HUES64 (cell line): ENCODE measurements at regions not wholly inside any gene's neighbourhood (a gene's known extent, or its start where the extent isn't known, plus 50 kb on each side); places are given as distances from the start of the nearest gene placed in this dataset.

Experiments
- H3K27ac ChIP-seq: 2 replicates; pipeline ENCODE4 v1.7.0; 2013; ENCODE audit warnings: low read depth, low read length, inconsistent platforms
- H3K27me3 ChIP-seq: 2 replicates; pipeline ENCODE4 v1.6.1; 2013; ENCODE audit warnings: mild to moderate bottlenecking, low read length; ENCODE audit not compliant: insufficient read depth
- H3K36me3 ChIP-seq: 2 replicates; pipeline ENCODE4 v1.6.1; 2013; ENCODE audit warnings: mild to moderate bottlenecking, low read length; ENCODE audit not compliant: insufficient read depth
- H3K4me1 ChIP-seq: 2 replicates; pipeline ENCODE4 v1.6.1; 2013; ENCODE audit warnings: mild to moderate bottlenecking, low read length, moderate library complexity; ENCODE audit not compliant: insufficient read depth
- H3K4me3 ChIP-seq: 2 replicates; pipeline ENCODE4 v1.5.1; 2013; ENCODE audit warnings: mild to moderate bottlenecking, low read length, moderate library complexity
- H3K9ac ChIP-seq: 2 replicates; pipeline ENCODE4 v1.6.1; 2013; ENCODE audit warnings: mild to moderate bottlenecking, low read depth, low read length
- H3K9me3 ChIP-seq: 2 replicates; pipeline ENCODE4 v1.6.1; 2013; ENCODE audit warnings: low read depth, low read length; ENCODE audit not compliant: insufficient read depth
- WGBS: fragments of 150-250, 120-280 bp; methylation state at CpG from one replicate; pipeline ENCODE4 v1.1.7; 2013; ENCODE audit warnings: missing lambda C conversion rate; 5-methylcytosine and 5-hydroxymethylcytosine counted together

GRCh38 chr12:115577401-115577800 lies 700.1 kb downstream of the MED13L start:
- WGBS, result 93% methylated on average over 6 of the region's 6 CpGs
- Histone ChIP-seq H3K4me1 (peaks cover 6% of the 10 kb centered on the region; the same call in 1 of the 2 replicates), H3K36me3 (no peaks in the 10 kb centered on the region), H3K9ac (no peak overlapping the region), H3K27ac (no peak overlapping the region), H3K9me3 (no peaks in the 10 kb centered on the region), H3K27me3 (no peaks in the 10 kb centered on the region), H3K4me3 (no peak overlapping the region)

GRCh38 chr12:115574826-115575225 lies 702.7 kb downstream of the MED13L start:
- H3K4me1 ChIP-seq, result peaks cover 6% of the 10 kb centered on the region; the same call in 1 of the 2 replicates
- no peak overlapping the region for H3K27ac ChIP-seq
- H3K9me3 ChIP-seq, result no peaks in the 10 kb centered on the region
- H3K27me3 ChIP-seq, result no peaks in the 10 kb centered on the region
- 94% methylated on average over 7 of the region's 7 CpGs for WGBS
- no peak overlapping the region for H3K4me3 ChIP-seq
- no peaks in the 10 kb centered on the region for H3K36me3 ChIP-seq
- H3K9ac ChIP-seq, result no peak overlapping the region

- 90% methylated on average over 2 of the region's 2 CpGs for WGBS
- H3K4me1 ChIP-seq, result peaks cover 6% of the 10 kb centered on the region; the same call in 1 of the 2 replicates
- no peaks in the 10 kb centered on the region for H3K27me3 ChIP-seq
- H3K36me3 ChIP-seq, result no peaks in the 10 kb centered on the region
- no peak overlapping the region for H3K4me3 ChIP-seq
- no peaks in the 10 kb centered on the region for H3K9me3 ChIP-seq
- H3K27ac ChIP-seq, result no peak overlapping the region
- H3K9ac ChIP-seq, result no peak overlapping the region
Observed at GRCh38 chr12:115572440-115572839, 705.1 kb downstream of the MED13L start.

- H3K9me3 ChIP-seq, result no peaks in the 10 kb centered on the region
- no peak overlapping the region for H3K4me3 ChIP-seq
- H3K4me1 ChIP-seq, result peaks cover 6% of the 10 kb centered on the region; the same call in 1 of the 2 replicates
- no peak overlapping the region for H3K9ac ChIP-seq
- H3K27ac ChIP-seq, result no peak overlapping the region
- no peaks in the 10 kb centered on the region for H3K36me3 ChIP-seq
- H3K27me3 ChIP-seq, result no peaks in the 10 kb centered on the region
- 95% methylated on average over 8 of the region's 8 CpGs for WGBS
Observed at GRCh38 chr12:115571446-115571845, 706.0 kb downstream of the MED13L start.

GRCh38 chr12:115571027-115571426 lies 706.5 kb downstream of the MED13L start:
- peaks cover 3% of the 10 kb centered on the region; the same call in 1 of the 2 replicates for H3K4me1 ChIP-seq
- no peaks in the 10 kb centered on the region for H3K36me3 ChIP-seq
- H3K9me3 ChIP-seq, result no peaks in the 10 kb centered on the region
- no peak overlapping the region for H3K9ac ChIP-seq
- no peak overlapping the region for H3K27ac ChIP-seq
- 92% methylated on average over 2 of the region's 2 CpGs for WGBS
- no peak overlapping the region for H3K4me3 ChIP-seq
- H3K27me3 ChIP-seq, result no peaks in the 10 kb centered on the region

GRCh38 chr12:115570069-115570777 lies 707.3 kb downstream of the MED13L start:
- 91% methylated on average over 25 of the region's 27 CpGs for WGBS
- Histone ChIP-seq H3K9me3 (no peaks in the 10 kb centered on the region), H3K4me1 (no peaks in the 10 kb centered on the region), H3K9ac (no peak overlapping the region), H3K27ac (no peak overlapping the region), H3K4me3 (no peak overlapping the region), H3K36me3 (no peaks in the 10 kb centered on the region), H3K27me3 (no peaks in the 10 kb centered on the region)

- H3K4me3 ChIP-seq, result no peak overlapping the region
- no peak overlapping the region for H3K9ac ChIP-seq
- no peak overlapping the region for H3K27ac ChIP-seq
- no peaks in the 10 kb centered on the region for H3K27me3 ChIP-seq
- no peaks in the 10 kb centered on the region for H3K36me3 ChIP-seq
- 73% methylated on average over 6 of the region's 9 CpGs for WGBS
- no peaks in the 10 kb centered on the region for H3K4me1 ChIP-seq
- no peaks in the 10 kb centered on the region for H3K9me3 ChIP-seq
Observed at GRCh38 chr12:115569345-115570068, 708.0 kb downstream of the MED13L start.

GRCh38 chr12:115558281-115558680 lies 719.2 kb downstream of the MED13L start:
- Histone ChIP-seq H3K36me3 (no peaks in the 10 kb centered on the region), H3K27me3 (no peaks in the 10 kb centered on the region), H3K4me3 (no peak overlapping the region), H3K4me1 (no peaks in the 10 kb centered on the region), H3K9ac (no peak overlapping the region), H3K27ac (no peak overlapping the region), H3K9me3 (no peaks in the 10 kb centered on the region)
- 95% methylated on average over 5 of the region's 5 CpGs for WGBS

GRCh38 chr12:115553622-115554021 lies 723.9 kb downstream of the MED13L start:
- Histone ChIP-seq H3K27me3 (no peaks in the 10 kb centered on the region), H3K27ac (no peak overlapping the region), H3K9ac (no peak overlapping the region), H3K9me3 (no peaks in the 10 kb centered on the region), H3K36me3 (no peaks in the 10 kb centered on the region), H3K4me3 (no peak overlapping the region), H3K4me1 (no peaks in the 10 kb centered on the region)
- 93% methylated on average over 4 of the region's 4 CpGs for WGBS

- Histone ChIP-seq H3K27ac (no peak overlapping the region), H3K9me3 (0 out of 2 replicates have a peak, but pooled peaks cover 4% of the 10 kb centered on the region), H3K4me1 (0 out of 2 replicates have a peak, but pooled peaks cover 5% of the 10 kb centered on the region), H3K36me3 (no peaks in the 10 kb centered on the region), H3K4me3 (no peak overlapping the region), H3K27me3 (no peaks in the 10 kb centered on the region), H3K9ac (no peak overlapping the region)
- 95% methylated on average over 2 of the region's 2 CpGs for WGBS
Observed at GRCh38 chr12:115543269-115543668, 734.2 kb downstream of the MED13L start.

- H3K9ac ChIP-seq, result no peak overlapping the region
- 0 out of 2 replicates have a peak, but pooled peaks cover 8% of the 10 kb centered on the region for H3K9me3 ChIP-seq
- no peak overlapping the region for H3K4me3 ChIP-seq
- no peaks in the 10 kb centered on the region for H3K27me3 ChIP-seq
- no peaks in the 10 kb centered on the region for H3K36me3 ChIP-seq
- 0 out of 2 replicates have a peak, but pooled peaks cover 5% of the 10 kb centered on the region for H3K4me1 ChIP-seq
- 95% methylated on average over 7 of the region's 7 CpGs for whole genome bisulfite sequencing
- no peak overlapping the region for H3K27ac ChIP-seq
Observed at GRCh38 chr12:115542656-115543055, 734.8 kb downstream of the MED13L start.
